GM21576 (cell line): ENCODE measurements at regions not wholly inside any gene's neighbourhood (a gene's known extent, or its start where the extent isn't known, plus 50 kb on each side); places are given as distances from the start of the nearest gene placed in this dataset.
A peak's percentile ranks its signal among the peaks of the same experiment; 100 is the strongest.

Source experiments
- ATAC-seq: cut with Tn5 transposase; IDR thresholded peaks from one replicate; pipeline ENCODE4 v1.9.1; 2021; ENCODE audit warnings: mild to moderate bottlenecking, moderate library complexity; ENCODE audit not compliant: unreplicated experiment

- ATAC-seq, result no peak
Observed at GRCh38 chr13:22263185-22263584, 592.3 kb downstream of the FGF9 start.

GRCh38 chr13:22265563-22265962 lies 594.7 kb downstream of the FGF9 start:
- no peak for ATAC-seq

GRCh38 chr13:22270881-22271280 lies 600.0 kb downstream of the FGF9 start:
- no peak for ATAC-seq

- no peak for ATAC-seq
Observed at GRCh38 chr13:22271903-22272302, 601.0 kb downstream of the FGF9 start.

GRCh38 chr13:22275393-22275792 lies 604.5 kb downstream of the FGF9 start:
- ATAC-seq, result no peak

- ATAC-seq, result no peak
Observed at GRCh38 chr13:22276616-22277015, 605.7 kb downstream of the FGF9 start.

GRCh38 chr13:22278336-22278929 lies 607.6 kb downstream of the FGF9 start:
- peak; percentile 81 for ATAC-seq

- ATAC-seq, result no peak
Observed at GRCh38 chr13:22285867-22286266, 615.0 kb downstream of the FGF9 start.

- ATAC-seq, result no peak
Observed at GRCh38 chr13:22286338-22286737, 615.5 kb downstream of the FGF9 start.

GRCh38 chr13:22287343-22287920 lies 616.6 kb downstream of the FGF9 start:
- ATAC-seq, result no peak

- no peak for ATAC-seq
Observed at GRCh38 chr13:22288496-22288895, 617.6 kb downstream of the FGF9 start.

- no peak for ATAC-seq
Observed at GRCh38 chr13:22289711-22290110, 618.8 kb downstream of the FGF9 start.

GRCh38 chr13:22298530-22298929 lies 627.7 kb downstream of the FGF9 start:
- no peak for ATAC-seq

GRCh38 chr13:22311734-22312404 lies 641.0 kb downstream of the FGF9 start:
- ATAC-seq, result no peak

GRCh38 chr13:22312405-22312803 lies 641.5 kb downstream of the FGF9 start:
- ATAC-seq, result no peak

GRCh38 chr13:22316494-22317025 lies 645.7 kb downstream of the FGF9 start:
- no peak for ATAC-seq

GRCh38 chr13:22320991-22321390 lies 650.1 kb downstream of the FGF9 start:
- ATAC-seq, result no peak

GRCh38 chr13:22325761-22326160 lies 654.9 kb downstream of the FGF9 start:
- no peak for ATAC-seq

- ATAC-seq, result no peak
Observed at GRCh38 chr13:22332416-22332815, 661.5 kb downstream of the FGF9 start.

GRCh38 chr13:22336460-22336859 lies 665.6 kb downstream of the FGF9 start:
- no peak for ATAC-seq

- no peak for ATAC-seq
Observed at GRCh38 chr13:22357132-22357531, 686.3 kb downstream of the FGF9 start.

GRCh38 chr13:22369090-22369489 lies 698.2 kb downstream of the FGF9 start:
- no peak for ATAC-seq
